ENCODE measurements at regions not wholly inside any gene's neighbourhood (a gene's known extent, or its start where the extent isn't known, plus 50 kb on each side); places are given as distances from the start of the nearest gene placed in this dataset.

DNA sequence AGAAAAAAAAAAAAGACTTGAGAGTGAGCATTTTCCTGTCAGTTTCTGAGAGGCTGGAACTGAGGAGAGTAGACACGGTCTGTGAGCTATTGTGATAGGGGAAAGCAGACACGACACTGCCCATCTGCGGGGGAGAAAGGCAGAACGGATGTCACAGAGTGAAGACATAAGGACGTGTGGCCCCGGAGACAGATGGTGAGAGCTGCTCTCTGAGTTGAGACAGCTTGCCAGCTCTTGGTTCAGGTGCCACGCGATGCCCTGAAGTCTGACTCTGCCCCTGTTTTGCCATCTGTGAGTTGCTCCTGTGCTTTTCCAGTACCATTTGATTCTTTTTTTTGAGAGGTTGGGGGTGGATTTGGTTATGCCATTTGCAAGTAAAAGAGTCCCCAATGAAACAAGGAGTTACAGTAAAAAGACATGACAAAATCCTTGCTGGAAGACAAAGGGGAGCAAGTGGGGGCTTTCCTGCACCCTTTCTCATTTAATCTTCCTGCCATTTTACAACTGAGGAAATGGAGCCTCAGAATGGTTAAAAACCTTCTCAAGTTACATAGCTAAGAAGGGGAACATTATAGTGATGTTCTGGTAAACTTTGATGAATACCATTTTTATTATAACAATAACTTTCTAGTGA, 128.9 kb upstream of the DNAH14 start (continued):
- TF ChIP-seq, protein P1, sequence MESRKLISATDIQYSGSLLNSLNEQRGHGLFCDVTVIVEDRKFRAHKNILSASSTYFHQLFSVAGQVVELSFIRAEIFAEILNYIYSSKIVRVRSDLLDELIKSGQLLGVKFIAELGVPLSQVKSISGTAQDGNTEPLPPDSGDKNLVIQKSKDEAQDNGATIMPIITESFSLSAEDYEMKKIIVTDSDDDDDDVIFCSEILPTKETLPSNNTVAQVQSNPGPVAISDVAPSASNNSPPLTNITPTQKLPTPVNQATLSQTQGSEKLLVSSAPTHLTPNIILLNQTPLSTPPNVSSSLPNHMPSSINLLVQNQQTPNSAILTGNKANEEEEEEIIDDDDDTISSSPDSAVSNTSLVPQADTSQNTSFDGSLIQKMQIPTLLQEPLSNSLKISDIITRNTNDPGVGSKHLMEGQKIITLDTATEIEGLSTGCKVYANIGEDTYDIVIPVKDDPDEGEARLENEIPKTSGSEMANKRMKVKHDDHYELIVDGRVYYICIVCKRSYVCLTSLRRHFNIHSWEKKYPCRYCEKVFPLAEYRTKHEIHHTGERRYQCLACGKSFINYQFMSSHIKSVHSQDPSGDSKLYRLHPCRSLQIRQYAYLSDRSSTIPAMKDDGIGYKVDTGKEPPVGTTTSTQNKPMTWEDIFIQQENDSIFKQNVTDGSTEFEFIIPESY (IDR thresholded peaks at IDR 0.05; ENCODE audit: borderline replicate concordance, low read depth), result no peak
- TF ChIP-seq RAD21 (IDR thresholded peaks at IDR 0.05; ENCODE audit: low read length), result no peak
- TF ChIP-seq EZH2phosphoT487 (IDR thresholded peaks at IDR 0.05; ENCODE audit: borderline replicate concordance, low read depth), result no peak
- no peak for TF ChIP-seq MEF2A (IDR thresholded peaks at IDR 0.05; ENCODE audit: borderline replicate concordance, low read depth)
- no peak for TF ChIP-seq TEAD4 (IDR thresholded peaks at IDR 0.05; ENCODE audit: borderline replicate concordance, insufficient read depth)
- TF ChIP-seq FOSL2 (IDR thresholded peaks at IDR 0.05; ENCODE audit: borderline replicate concordance, low read depth), result no peak
- TF ChIP-seq, protein P2, sequence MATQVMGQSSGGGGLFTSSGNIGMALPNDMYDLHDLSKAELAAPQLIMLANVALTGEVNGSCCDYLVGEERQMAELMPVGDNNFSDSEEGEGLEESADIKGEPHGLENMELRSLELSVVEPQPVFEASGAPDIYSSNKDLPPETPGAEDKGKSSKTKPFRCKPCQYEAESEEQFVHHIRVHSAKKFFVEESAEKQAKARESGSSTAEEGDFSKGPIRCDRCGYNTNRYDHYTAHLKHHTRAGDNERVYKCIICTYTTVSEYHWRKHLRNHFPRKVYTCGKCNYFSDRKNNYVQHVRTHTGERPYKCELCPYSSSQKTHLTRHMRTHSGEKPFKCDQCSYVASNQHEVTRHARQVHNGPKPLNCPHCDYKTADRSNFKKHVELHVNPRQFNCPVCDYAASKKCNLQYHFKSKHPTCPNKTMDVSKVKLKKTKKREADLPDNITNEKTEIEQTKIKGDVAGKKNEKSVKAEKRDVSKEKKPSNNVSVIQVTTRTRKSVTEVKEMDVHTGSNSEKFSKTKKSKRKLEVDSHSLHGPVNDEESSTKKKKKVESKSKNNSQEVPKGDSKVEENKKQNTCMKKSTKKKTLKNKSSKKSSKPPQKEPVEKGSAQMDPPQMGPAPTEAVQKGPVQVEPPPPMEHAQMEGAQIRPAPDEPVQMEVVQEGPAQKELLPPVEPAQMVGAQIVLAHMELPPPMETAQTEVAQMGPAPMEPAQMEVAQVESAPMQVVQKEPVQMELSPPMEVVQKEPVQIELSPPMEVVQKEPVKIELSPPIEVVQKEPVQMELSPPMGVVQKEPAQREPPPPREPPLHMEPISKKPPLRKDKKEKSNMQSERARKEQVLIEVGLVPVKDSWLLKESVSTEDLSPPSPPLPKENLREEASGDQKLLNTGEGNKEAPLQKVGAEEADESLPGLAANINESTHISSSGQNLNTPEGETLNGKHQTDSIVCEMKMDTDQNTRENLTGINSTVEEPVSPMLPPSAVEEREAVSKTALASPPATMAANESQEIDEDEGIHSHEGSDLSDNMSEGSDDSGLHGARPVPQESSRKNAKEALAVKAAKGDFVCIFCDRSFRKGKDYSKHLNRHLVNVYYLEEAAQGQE (IDR thresholded peaks at IDR 0.05; ENCODE audit: low read depth, low read length), result no peak

DNA sequence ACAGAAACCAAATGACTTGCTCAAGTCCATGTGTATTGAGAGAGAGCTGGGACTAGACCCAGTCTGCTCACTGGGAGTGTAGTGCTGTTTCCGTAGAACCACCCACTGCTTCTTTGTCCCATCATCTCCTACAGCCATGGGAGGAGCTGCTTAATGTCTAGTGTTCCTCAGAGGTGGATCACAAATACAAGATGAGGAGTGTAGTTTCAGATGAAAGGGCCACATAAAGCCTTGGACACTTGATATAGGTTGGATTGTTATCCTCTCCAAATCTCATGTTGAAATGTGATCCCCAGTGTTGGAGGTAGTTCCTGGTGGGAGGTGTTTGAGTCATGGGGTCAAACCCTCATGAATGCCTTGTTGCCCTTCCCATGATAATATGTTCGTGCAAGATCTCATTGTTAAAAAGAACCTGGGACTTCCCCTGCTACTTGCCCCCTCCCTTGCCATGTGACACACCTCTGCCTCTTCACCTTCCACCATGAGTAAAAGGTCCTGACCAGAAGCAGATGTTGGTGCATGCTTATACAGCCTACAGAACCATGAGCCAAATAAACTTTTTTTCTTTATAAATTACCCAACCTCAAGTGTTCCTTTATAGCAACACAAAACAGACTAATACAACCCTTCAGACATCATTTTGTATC, 127.5 kb upstream of the DNAH14 start:
- Histone ChIP-seq H4K20me1 (ENCODE audit: insufficient read depth) (no peaks in the 10 kb centered on the region), H3K4me2 (no peak overlapping the region), H3K9ac (no peak overlapping the region), H3K36me3 (replicated peaks in 1 of 2; ENCODE audit: control insufficient read depth in 1 of 2, insufficient read depth in 2 of 2, low read length in 1 of 2) (no peaks in the 10 kb centered on the region), H3F3A (replicated peaks; ENCODE audit: insufficient read depth) (no peaks in the 10 kb centered on the region), H3K4me1 (ENCODE audit: control insufficient read depth in 1 of 2, insufficient read depth in 2 of 2, low read depth in 1 of 2, low read length in 1 of 2) (no peaks in the 10 kb centered on the region; a peak in 1 of 4 replicates), H2AFZ (ENCODE audit: low read depth) (no peak overlapping the region), H3K9me3 (no peaks in the 10 kb centered on the region), H3K9me2 (no peaks in the 10 kb centered on the region), H3K27me3 (ENCODE audit: insufficient read depth) (no peaks in the 10 kb centered on the region), H3K4me3 (ENCODE audit: low read depth in 2 of 2, low read length in 1 of 2) (no peak overlapping the region), H3K27ac (ENCODE audit: low read depth in 2 of 2, low read length in 1 of 2) (no peak overlapping the region), H3K79me2 (ENCODE audit: insufficient read depth) (no peaks in the 10 kb centered on the region)
- WGBS (ENCODE audit: low lambda C conversion rate), result 35% methylated on average over 2 of the region's 2 CpGs
- no peak for TF ChIP-seq RFX5 (IDR thresholded peaks at IDR 0.05; ENCODE audit: low read length)
- no peak for TF ChIP-seq RAD21 (IDR thresholded peaks at IDR 0.05; ENCODE audit: low read length)
- no peak for TF ChIP-seq GABPA (IDR thresholded peaks at IDR 0.05; ENCODE audit: low read depth)
- no peak for TF ChIP-seq EZH2phosphoT487 (IDR thresholded peaks at IDR 0.05; ENCODE audit: borderline replicate concordance, low read depth)
- no peak for TF ChIP-seq YY1 (IDR thresholded peaks at IDR 0.05; ENCODE audit: low read depth)
- no peak for TF ChIP-seq NFIC (IDR thresholded peaks at IDR 0.05; ENCODE audit: borderline replicate concordance)
- TF ChIP-seq, protein P1 (IDR thresholded peaks at IDR 0.05; ENCODE audit: borderline replicate concordance, low read depth), result no peak
- no peak for TF ChIP-seq SMC3 (IDR thresholded peaks at IDR 0.05; ENCODE audit: low read depth, low read length)
- no peak for TF ChIP-seq JUND (IDR thresholded peaks at IDR 0.05)
- TF ChIP-seq, protein P3, sequence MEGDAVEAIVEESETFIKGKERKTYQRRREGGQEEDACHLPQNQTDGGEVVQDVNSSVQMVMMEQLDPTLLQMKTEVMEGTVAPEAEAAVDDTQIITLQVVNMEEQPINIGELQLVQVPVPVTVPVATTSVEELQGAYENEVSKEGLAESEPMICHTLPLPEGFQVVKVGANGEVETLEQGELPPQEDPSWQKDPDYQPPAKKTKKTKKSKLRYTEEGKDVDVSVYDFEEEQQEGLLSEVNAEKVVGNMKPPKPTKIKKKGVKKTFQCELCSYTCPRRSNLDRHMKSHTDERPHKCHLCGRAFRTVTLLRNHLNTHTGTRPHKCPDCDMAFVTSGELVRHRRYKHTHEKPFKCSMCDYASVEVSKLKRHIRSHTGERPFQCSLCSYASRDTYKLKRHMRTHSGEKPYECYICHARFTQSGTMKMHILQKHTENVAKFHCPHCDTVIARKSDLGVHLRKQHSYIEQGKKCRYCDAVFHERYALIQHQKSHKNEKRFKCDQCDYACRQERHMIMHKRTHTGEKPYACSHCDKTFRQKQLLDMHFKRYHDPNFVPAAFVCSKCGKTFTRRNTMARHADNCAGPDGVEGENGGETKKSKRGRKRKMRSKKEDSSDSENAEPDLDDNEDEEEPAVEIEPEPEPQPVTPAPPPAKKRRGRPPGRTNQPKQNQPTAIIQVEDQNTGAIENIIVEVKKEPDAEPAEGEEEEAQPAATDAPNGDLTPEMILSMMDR (IDR thresholded peaks at IDR 0.05), result no peak
- TF ChIP-seq, protein P4, sequence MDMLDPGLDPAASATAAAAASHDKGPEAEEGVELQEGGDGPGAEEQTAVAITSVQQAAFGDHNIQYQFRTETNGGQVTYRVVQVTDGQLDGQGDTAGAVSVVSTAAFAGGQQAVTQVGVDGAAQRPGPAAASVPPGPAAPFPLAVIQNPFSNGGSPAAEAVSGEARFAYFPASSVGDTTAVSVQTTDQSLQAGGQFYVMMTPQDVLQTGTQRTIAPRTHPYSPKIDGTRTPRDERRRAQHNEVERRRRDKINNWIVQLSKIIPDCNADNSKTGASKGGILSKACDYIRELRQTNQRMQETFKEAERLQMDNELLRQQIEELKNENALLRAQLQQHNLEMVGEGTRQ (IDR thresholded peaks at IDR 0.05; ENCODE audit: borderline replicate concordance, low read depth, low read length), result no peak
- TF ChIP-seq, protein P5, sequence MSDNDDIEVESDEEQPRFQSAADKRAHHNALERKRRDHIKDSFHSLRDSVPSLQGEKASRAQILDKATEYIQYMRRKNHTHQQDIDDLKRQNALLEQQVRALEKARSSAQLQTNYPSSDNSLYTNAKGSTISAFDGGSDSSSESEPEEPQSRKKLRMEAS (IDR thresholded peaks at IDR 0.05; ENCODE audit: low read depth), result no peak
- no peak for TF ChIP-seq GATA2 (CRISPR knock-in tag; IDR thresholded peaks at IDR 0.05)
- ChIA-PET POLR2A (no interaction called here), CTCF (no interaction called here)
- DNase-seq, result no peak

Data from SK-N-SH (cell line).